ENCODE measurements at regions not wholly inside any gene's neighbourhood (a gene's known extent, or its start where the extent isn't known, plus 50 kb on each side); places are given as distances from the start of the nearest gene placed in this dataset.

DNA sequence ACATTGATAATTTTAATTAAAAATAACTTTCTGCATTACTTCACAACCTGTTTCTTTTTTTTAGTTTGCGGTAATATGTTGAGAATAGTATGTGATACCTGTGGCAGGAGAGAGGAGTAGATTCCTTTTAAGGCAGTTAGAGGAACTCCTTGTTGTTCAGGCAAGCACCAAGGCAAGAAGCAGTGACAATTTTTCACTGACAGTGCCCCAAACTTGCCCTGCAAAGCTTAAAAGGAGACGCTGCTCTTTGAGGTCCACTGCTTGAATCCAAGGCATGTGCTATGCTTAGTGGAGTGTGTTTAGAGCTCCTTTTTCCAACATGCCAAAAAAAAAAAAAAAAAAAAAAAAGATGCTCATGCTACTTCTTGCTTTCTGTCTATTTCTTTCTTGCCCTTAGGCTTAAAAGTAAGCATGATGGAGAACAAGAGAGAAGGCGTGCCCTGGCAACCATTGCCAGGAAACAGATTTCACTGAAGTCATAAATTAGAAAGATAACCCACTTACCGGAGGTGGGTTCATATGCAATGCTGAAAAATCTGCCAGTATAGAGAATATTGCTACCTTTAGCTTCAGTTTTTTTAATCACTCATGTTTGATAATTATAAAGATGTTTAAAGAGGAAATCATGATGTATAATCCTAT is 58.3 kb upstream of the DYRK2 start:
- no peak for DNase-seq (ENCODE audit: low read depth)

GRCh38 chr12:67592228-67593011 is 56.1 kb upstream of the DYRK2 start:
- DNase-seq (ENCODE audit: low read depth), result no peak

DNA sequence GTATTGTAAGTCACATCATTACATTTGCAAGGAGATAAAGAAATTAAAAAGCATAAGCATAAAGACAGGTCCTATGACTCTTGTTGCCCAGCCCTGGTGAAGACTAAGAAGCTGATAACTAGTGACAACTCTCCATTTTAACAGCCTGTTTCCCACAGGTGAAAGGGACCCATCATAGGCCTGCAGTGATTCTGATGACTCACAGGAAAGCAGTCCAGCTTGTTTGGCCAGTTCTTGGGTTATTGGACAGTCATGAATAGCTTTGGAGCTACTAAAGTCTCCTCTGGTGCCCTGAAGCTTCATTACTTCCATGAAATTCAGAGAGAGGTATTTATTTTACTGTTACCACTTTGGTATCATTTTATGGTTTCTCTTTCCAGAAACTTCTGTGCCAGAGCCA is 55.5 kb upstream of the DYRK2 start:
- no peak for DNase-seq (ENCODE audit: low read depth)

GRCh38 chr12:67593461-67594330 is 54.8 kb upstream of the DYRK2 start:
- DNase-seq (ENCODE audit: low read depth), result no peak

- no peak for DNase-seq (ENCODE audit: low read depth)
These were observed 53.7 kb upstream of the DYRK2 start for GRCh38 chr12:67594888-67595287.

DNA sequence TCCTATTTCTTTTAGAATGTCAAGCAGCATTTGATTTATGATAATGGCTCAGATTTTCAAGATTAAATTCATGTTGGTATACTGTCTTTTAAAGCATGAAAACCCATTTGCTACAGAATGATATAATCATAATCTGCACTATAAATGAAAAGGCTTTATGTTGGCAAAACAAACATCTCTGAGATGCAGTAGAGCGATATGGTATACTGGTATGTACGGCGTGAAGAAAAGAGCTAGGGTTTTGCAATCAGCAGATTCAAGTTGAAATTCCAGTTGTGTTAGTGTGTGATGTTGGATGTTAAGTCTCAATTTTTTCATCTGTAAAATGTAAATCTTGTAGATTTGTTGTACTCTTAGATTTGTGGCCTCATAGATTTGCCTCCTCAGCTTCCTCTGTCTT is 53.2 kb upstream of the DYRK2 start:
- DNase-seq (ENCODE audit: low read depth), result no peak

DNA sequence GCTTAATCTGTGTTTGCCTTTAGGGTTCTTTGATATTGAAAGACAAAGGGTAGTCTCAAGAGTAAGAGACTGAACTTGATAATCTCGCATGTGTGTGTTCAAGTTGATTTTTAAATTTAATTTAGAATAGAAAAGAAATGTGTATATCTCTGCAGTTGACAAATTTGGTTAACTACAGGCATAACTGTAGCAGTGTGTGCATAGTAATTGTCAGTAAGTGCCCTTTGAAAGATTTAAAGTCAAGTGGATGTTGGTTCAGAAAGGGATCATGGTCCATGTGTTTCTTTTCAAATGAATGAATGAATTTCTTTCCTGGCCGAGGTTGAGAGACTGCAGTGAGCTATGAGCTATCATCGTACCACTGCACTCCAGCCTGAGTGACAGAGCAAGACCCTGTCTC is 49.9 kb upstream of the DYRK2 start:
- no peak for DNase-seq (ENCODE audit: low read depth)

All from activated T-helper 9 cell treated with anti-CD3 and anti-CD28 coated beads, Interleukin-2, amount 50 U/mL, for 16 hours (primary cell).